Sciatic nerve (tissue), 2 donors: ENCODE measurements at regions not wholly inside any gene's neighbourhood (a gene's known extent, or its start where the extent isn't known, plus 50 kb on each side); places are given as distances from the start of the nearest gene placed in this dataset.
A peak's percentile ranks its signal among the peaks of the same experiment; 100 is the strongest.

ENCODE experiments used
- ATAC-seq: fragments of 200-7000 bp; cut with Tn5 transposase; one replicate; pipeline ENCODE4 v1.9.1; 2020; ENCODE audit warnings: mild to moderate bottlenecking, moderate library complexity
- DNase-seq: peaks from one replicate; pipeline ENCODE4 v3.0.0-alpha.2; 2020; ENCODE audit warnings: low spot score
- intact Hi-C: fragments of 100-400 bp; cut with DNase I; formaldehyde crosslinking; loops from one replicate; pipeline ENCODE4 v1.14.2; 2022
- donor health status: DM: no; HTN: no; CAD: no.
- donor health status: DM: no; HTN: no; CAD: no.

GRCh38 chr11:43574411-43574810, 106.1 kb upstream of the HSD17B12 start:
- no peak for ATAC-seq
- intact Hi-C loops, result no loop called here
- no peak for DNase-seq

DNA sequence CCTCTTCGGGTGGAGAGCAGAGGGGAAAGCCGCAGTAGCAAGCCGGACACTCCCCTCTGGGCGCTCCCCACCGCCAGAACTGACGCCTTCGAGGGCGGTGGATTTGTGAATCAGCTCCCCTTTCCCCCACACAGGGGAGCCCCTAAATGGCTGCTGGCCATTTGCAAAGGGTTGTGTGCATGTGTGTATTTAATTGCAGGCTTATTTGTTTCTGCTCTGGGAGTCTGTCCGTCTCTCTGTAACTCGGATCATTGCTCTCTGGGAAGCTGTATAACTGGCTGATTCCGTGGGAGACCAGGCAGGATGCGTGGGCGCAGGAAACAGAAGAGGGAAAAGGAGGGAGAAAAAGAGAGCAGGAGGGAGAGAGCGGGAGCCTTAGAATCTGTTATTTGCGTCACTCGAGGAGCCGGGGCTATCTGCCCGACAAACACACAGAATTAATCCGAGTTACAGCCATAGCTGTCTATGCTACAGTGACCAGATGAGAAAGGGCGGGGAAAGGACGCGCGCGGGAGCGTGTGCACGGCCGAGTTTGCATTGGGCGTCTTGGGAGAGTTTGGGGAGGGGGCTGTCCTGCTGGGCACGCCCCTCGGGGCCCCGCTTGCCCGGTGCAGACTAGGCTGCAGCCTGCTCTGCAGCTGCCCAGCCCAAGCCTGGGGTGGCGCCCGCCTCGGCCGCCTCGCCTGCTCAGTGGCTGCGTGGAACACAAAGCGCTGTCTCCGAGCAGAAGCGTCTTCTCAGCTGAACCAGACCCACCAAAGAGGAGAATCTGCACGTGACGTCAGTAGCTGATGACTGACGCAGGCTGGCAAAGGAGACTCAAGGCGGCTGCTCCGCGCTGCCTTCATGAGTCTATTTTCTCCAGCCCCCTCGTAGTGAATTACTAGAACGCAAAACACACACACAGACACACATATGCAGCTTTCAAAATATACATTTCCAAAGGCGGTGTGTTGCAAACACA, 105.3 kb upstream of the HSD17B12 start:
- ATAC-seq (peak; percentile 58), DNase-seq (no peak)
- intact Hi-C loops, result no loop called here

GRCh38 chr11:43575913-43576310, 104.6 kb upstream of the HSD17B12 start:
- no peak for ATAC-seq
- intact Hi-C loops, result no loop called here
- no peak for DNase-seq

DNA sequence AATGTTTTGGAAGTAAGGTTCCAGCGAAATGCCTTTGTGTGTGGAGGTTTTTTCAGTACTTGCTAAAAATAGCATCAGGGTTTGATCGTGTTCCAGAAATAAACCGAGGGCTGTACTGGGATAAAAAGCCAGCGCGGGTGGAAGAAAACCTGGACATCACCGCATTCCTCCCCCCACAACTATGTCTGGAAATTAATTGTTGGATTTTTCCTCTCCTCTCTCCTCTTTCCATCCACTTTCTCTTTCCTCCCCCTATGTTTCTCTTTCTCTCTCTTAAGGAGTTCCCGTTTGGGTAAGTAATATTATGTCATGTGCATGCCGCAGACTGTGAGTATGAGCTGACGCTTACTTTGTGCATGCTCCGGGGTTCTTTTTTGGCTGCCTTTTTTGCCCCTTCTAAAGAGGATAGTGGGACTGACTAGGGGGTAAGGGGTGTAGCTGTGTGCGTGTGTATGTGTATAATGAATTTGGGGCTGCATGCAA, 104.2 kb upstream of the HSD17B12 start:
- no peak for DNase-seq
- intact Hi-C loops, result no loop called here
- no peak for ATAC-seq

DNA sequence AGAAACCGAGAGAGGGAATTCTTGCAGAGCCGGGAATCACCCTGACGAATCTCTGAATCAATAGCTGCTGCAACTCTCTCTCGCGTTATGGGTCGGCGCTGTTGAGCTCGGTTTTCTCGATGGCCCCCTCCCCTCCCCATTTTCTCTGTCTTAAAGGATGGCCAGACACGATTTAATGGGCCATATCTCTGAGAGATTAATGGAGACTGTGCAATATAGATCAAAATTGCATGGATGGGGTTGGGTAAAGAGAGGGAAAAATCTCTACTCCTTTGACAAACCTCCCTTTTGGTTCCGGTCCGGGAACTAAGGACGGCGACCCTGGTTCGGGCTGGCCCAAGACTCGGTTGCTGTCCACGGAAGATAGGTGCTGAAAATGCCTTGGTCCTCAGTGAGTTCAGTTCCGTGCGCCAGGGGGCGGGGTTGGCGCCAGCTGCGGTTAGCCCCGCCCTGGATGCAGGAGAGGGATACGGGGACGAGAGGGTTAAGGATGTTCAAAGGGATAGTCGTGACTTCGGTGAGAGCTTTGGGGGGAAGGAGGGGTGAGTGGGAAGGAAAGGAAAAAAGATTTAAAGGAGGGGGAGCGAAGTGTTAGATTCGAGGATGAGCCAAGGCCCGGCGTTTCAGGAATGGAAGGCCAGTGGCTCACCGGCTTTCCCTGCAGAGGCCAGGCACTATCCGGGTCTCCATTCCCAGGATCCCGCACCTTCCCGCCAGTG, 103.6 kb upstream of the HSD17B12 start:
- DNase-seq (no peak), ATAC-seq (peak; percentile 38)
- intact Hi-C loops, result no loop called here

- no peak for ATAC-seq
- no peak for DNase-seq
- intact Hi-C loops, result no loop called here
These were observed 102.8 kb upstream of the HSD17B12 start for GRCh38 chr11:43577566-43578264.

GRCh38 chr11:43578346-43579170, 102.0 kb upstream of the HSD17B12 start:
- DNase-seq, result no peak
- ATAC-seq, result no peak
- intact Hi-C loops, result no loop called here

DNA sequence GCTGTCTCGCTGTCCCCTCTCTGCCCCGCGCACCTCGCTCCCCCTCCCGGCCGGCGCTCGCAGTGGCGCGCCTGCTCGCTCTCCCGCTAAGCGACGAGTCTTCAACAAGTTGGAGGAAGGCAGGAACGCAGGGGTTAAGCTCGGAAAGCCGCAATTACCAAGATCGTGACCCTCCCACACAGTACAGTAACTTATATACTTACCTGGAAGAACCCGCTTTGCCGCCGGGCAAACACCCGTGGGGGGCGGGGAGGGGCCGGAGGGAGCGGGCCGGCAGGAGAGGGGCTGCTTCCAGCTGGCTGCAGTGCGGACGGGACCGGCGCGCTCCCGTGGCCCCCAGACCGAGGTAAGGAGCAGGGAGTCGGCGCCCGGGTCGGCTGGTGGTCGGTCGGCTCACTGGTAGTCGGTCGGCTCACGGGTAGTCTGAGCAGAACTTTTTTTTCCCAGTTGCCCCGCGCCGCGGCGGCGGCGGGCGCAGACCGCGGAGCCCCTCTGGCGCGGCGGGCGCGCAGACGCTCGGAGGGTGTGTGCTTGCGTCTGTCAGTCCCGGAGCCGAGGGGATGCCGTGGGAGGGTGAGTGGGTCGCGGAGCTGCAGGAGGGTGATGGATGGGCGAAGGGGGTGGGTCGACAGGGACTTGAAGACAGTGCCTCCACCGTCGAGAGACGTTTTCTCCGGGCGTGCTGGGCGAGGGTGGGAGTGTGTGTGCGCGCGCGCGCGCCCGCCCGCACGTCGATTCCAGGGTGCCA, 101.2 kb upstream of the HSD17B12 start:
- DNase-seq (no peak), ATAC-seq (no peak)
- intact Hi-C loops, result no loop called here

- DNase-seq (no peak), ATAC-seq (no peak)
- intact Hi-C loops, result no loop called here
These were observed 100.6 kb upstream of the HSD17B12 start for GRCh38 chr11:43579919-43580276.

DNA sequence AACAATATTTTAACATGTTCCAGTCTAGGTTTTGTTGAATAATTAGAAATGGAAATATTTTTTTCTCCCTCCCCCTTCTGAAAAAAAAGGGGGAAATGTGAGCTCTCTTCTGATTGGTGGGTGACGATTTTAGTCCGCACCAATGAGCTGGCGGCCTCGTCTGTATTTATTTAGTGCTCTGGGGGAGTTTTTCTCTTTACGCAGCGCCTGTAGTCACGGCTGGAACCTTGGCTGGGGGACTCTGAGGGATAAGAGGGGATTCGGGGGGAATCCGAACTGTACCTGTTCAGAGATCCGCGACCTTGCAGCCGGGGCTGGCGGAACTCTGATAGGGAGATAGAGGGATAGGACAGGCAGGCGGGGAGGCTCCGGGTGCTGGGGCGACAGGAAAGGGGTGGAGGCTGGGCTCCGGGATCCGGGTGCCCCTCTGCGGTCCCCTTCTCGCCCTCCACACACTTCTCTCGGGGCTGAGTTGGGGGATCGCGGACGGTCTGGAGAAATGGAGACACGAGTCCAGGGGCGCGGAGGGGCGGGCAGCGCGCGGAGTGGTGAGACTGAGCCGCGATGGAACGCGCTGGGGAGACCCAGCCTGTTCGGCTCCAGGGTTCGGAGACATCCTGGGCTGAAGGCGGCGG, 99.7 kb upstream of the HSD17B12 start:
- intact Hi-C loops, result no loop called here
- ATAC-seq (no peak), DNase-seq (no peak)

- no peak for ATAC-seq
- intact Hi-C loops, result no loop called here
- no peak for DNase-seq
These were observed 99.0 kb upstream of the HSD17B12 start for GRCh38 chr11:43581370-43582023.

DNA sequence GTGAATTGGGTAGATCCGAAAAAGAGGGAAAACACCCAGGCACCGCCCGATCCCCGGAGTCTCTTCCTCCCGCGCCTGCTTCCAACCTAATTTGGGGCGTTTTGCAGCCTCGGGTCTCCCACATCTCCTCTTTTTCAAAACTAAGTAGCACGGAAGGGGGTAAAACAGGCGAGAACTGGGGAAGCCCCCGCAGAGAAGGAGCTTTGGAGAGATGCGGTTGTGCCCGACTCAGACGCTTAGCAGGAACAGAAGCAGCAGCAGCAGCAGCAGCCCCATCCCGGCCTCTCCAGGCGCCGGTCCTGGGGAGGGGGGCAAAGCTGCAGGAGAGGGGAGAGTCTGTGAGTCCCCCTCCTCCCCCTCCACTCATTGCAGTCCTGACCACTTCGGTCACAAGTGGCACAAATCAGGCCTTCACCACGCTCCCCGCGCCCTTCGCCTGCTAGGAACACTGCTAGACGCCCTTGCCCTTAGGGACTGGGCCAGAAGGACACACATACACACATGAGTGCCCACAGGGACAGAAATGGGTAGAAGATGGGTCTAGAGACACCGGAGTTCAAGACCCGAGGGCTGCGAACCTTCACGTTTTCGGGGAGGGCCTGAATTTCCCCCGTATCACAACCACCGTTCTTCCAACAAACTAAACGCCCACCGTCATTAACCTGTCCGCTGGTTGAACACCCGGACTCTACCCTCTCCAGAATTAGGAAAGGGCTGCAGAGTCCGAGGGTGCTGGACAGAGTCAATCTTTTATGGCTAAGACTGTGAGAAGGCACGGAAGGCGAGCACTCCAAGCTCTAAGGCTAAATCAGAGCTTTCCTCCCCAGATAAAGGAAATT, 98.3 kb upstream of the HSD17B12 start:
- intact Hi-C loops, result no loop called here
- no peak for DNase-seq
- ATAC-seq, result no peak

GRCh38 chr11:43582863-43583462, 97.6 kb upstream of the HSD17B12 start:
- DNase-seq (no peak), ATAC-seq (no peak)
- intact Hi-C loops, result no loop called here

DNA sequence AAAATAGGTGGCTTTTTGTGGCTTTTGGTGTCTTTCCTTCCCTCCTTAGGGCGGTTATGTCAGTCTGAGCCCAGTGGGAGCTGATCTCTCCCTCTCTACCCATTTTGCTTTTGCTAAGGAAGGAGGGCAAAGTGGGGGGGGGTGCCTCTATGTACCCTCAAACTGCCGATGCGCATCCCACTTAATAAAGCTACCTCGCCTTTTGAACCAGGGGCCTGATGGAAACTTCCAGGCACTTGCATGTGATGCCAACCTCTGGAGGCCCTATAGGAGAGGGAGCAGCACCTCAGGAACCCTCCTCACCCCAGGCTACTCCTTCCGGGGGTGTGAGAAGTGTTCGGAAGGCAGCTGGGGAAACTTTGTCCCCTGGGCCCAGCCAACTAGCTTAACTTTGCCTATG, 97.0 kb upstream of the HSD17B12 start:
- intact Hi-C loops, result no loop called here
- DNase-seq (no peak), ATAC-seq (no peak)

DNA sequence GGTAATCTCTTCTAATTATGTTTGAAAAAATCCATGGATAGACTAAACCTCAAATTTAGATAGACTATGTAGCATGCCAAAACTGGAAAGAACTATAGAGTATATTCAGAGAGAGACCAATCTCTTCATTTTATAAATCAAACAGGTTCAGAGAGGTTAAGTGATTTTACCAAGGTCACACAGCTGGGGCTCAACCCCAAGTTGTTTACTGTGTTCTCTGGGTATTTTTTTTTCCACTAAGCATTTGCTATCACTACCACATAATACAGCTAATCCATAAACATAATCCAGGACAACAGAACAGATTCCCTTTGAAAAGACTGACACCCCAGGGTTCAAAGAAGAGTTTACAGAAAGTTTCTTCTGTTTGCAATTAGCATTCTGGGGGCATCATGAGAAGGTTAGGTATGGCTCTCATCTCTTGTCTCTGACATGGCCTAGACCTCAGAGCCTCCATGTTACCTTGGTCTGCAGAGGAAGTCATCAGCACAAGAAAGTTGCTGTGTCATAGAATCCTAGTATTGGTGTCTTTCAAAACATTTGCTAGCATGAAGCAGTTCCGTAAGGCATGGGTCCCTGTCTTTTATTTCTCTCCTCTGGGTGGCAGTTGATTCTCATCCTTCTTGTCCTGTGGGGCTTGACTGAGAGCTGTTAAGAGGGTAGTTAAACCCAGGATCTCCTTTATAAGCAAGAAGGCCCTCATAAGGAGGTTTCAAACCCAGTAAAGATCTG, 94.5 kb upstream of the HSD17B12 start:
- intact Hi-C loops, result no loop called here
- ATAC-seq, result no peak
- DNase-seq, result no peak
